GM18873 (cell line): ENCODE measurements at regions not wholly inside any gene's neighbourhood (a gene's known extent, or its start where the extent isn't known, plus 50 kb on each side); places are given as distances from the start of the nearest gene placed in this dataset.
"Not testable (repeated sequence)": the region's sequence is repeated elsewhere in the genome, so short reads cannot be mapped to it uniquely, and the experiment has no call there.

Experiments
- ATAC-seq: cut with Tn5 transposase; IDR thresholded peaks from one replicate; pipeline ENCODE4 v1.9.1; 2021; ENCODE audit warnings: mild to moderate bottlenecking, moderate library complexity, moderate number of reproducible peaks; ENCODE audit not compliant: unreplicated experiment, low FRiP score

DNA sequence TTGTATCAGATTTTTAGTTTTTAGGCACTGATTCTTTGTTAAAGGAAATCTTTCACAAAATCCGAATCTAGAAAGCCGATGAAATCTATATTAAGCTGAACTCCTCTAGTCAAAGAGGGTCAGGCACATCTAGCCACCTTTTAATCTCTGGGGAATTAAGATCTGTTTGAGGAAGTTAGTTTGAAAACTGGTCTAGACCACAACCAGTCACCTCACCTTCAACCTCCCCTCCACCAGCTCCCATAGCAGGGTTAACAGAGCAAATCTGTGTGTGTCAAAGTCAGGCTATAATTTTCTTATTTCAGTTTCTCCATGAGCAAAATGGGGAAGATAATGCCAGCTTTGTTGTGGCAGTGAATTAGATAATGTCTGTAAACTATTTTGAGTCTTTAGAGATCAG, 110.0 kb upstream of the IGFBP7 start:
- no peak for ATAC-seq

- ATAC-seq: no peak
These were observed 109.2 kb upstream of the IGFBP7 start for GRCh38 chr4:57219431-57219830.

GRCh38 chr4:57214654-57215411, 104.6 kb upstream of the IGFBP7 start:
- no peak for ATAC-seq

GRCh38 chr4:57211131-57211530, 100.9 kb upstream of the IGFBP7 start:
- ATAC-seq: no peak

DNA sequence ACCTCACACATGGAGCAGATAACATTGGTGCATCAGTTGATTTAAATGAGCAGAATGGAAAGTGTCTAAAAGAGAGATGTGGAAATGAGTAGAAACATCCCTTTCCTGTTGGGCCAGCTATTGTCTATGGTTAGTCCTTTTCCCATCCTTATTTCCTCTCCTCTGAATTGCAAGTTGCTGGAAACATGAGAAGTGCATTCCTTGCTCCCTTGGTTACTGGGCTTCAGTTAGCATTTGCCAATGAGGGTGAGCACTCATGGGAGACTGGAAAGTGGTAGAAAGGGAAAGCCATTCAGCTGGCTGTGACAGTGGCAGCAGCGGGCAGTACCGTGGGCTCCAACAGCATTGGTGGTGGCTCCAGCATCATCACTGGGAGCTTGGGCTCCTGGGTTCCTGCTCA, 96.0 kb upstream of the IGFBP7 start:
- no peak for ATAC-seq

DNA sequence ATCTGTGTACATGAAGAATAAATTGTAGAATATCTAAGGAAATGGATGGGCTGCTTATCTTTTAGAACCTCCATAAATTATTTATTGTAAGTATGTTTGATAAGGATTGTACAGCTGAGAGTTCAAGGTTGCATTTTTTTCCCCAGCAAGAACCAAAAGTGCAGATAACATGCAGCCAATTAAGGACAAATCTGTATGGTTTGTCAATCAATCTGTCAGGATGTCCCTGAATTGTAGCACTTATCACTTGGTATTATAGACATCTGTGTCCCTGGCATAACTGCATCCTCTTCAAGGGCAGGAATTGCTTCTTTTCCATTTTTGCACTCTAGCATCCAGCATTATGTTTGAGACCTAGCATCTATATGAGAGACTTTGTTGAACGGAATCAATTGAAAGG, 95.4 kb upstream of the IGFBP7 start:
- ATAC-seq: no peak

- no peak for ATAC-seq
These were observed 90.7 kb upstream of the IGFBP7 start for GRCh38 chr4:57200799-57201327.

DNA sequence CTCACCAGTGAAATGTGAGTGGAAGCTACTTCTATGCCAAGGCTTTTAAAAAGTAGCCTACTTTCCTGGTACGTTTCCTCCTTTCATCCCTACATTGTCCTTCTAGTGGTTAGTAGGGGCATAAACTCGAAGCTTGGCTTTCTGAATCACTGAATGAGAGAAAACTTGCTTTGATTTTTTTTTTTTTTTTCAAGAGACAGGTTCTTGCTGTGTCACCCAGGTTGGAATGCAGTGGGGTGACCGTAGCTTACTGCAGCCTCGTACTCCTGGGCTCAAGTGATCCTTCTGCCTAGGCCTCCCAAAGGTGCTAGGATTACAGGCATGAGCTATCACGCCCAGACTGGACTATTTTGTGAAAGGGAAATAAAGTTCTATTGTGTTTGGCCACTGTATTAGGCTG, 89.1 kb upstream of the IGFBP7 start:
- no peak for ATAC-seq

GRCh38 chr4:57195622-57196021, 85.4 kb upstream of the IGFBP7 start:
- ATAC-seq: no peak

DNA sequence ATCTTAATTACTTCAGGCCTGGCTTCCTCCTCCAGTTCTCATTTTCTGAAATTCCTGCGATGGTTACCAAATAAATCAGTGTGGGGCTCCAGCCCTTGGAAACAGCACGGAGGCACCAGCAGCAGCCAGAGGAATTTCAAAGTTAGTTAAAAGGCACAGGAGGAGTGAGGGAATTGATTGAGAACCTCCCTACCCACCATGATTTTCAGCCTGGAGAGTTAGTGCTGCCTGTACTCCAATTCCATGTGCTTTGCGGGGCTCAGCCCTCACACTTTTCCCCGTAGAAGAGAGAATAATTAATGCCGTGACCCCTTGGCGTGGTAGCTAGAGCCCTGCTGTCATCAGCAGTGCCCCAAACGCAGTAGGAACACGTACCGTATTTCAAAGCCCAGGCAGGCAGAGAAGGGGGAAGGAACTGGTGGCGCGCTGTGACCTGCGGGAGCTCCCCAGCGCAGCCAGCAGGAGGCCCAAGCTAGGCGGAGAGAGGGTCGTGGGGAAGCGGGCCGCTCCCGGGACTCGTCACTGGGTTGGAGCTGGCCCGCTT, 84.0 kb upstream of the IGFBP7 start:
- no peak for ATAC-seq

- ATAC-seq: no peak
These were observed 83.1 kb upstream of the IGFBP7 start for GRCh38 chr4:57193209-57193810.

- ATAC-seq: no peak
These were observed 81.4 kb upstream of the IGFBP7 start for GRCh38 chr4:57191523-57192034.

DNA sequence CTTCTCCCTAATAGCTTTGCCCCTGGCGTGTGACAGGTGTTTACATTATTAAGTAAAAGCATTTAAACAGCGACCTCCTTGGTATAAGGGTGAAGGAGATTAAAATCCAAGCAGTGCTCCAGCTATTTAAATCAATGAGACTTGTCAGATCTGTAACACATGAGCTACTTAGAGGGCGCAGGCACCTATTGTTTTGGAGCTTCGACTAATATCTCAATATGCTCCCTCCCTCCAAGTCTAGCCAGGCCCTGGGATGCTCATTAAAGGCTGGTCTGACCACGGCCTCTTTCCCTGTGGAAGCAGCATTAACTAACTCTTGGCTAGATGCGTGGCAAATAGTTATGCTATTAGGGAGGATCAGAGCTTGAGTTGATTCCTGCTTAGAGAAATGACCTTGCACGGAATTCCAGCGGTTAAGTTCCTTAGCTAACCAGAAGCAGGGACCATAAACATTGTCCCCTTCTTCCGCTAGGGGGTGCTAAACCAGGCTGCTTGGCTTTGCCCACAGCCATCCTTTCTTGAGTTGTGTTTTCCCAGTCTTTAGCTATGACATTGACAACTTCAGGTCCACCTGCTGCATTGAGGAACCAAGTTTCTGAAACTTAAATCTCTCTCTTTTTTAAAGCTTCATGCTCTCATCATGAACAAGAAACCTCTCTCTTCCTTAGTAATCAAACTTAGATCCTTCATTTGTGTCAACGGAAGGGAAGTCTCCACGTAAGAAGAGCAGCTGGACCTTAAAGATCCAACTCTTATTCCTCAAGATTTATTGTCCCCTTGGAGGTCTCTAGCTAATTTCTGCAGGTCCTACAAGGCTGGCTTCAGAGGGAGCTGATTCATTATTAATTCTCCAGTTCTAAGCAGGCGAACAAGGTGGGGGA, 80.7 kb upstream of the IGFBP7 start:
- ATAC-seq: no peak

DNA sequence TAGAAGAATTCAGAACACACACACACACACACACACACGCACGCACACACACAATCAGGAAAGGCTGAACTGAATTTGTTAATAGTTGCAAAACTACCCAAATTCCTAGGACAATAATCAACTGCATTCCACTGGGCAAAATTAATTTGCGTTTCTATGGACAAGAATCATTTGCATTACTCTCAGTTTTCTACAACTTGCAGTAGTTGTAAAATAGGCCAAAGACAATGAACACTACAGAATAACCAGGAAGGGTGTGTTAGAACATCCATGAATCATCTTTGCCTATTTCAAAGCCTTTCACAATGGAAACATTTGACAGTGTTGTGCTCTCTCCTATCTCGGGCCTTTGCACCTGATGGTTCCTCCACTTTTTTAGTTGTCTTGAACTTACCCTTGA, 77.1 kb upstream of the IGFBP7 start:
- ATAC-seq: no peak

DNA sequence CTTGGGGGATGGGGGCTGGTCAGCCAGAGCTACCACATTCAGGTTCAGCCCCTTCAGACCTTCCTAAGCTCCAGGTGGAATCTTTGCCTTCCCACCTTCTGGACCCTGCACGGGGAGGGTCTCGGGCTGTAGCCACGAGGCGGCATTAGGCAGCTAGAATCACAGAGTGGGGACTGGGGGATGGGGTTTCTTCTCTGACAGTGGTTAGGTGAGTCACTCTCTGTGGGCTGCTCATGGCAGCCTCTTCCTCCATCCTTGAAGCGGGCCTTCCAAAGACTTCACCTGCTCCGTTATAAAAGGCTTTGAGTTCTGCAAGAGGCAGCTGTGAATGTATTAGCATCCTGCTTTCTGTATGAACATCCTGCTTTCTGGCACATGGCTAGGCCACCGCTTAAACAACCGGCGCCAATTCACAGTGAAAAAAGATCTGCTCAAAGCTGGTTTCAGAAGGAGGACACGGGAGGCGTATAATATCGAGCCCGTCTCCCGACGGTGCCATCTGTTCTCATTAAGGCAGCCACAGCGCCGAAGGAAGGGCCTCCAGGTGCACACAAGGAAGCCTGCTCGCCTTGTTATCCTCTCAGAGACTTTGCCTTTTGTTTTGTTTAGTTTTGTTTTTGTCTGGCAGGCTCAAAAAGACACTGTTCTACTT, 74.3 kb upstream of the IGFBP7 start:
- no peak for ATAC-seq

GRCh38 chr4:57182132-57182874, 72.1 kb upstream of the IGFBP7 start:
- ATAC-seq: no peak

DNA sequence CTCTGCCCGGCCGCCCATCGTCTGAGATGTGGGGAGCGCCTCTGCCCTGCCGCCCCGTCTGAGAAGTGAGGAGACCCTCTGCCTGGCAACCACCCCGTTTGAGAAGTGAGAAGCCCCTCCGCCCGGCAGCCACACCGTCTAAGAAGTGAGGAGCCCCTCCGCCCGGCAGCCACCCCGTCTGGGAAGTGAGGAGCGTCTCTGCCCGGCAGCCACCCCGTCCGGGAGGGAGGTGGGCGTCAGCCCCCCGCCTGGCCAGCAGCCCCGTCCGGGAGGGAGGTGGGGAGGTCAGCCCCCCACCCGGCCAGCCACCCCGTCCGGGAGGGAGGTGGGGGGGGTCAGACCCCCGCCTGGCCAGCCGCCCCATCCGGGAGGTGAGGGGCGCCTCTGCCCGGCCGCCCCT, 63.0 kb upstream of the IGFBP7 start:
- not testable (repeated sequence) for ATAC-seq

GRCh38 chr4:57172065-57172464, 61.9 kb upstream of the IGFBP7 start:
- ATAC-seq: no peak

DNA sequence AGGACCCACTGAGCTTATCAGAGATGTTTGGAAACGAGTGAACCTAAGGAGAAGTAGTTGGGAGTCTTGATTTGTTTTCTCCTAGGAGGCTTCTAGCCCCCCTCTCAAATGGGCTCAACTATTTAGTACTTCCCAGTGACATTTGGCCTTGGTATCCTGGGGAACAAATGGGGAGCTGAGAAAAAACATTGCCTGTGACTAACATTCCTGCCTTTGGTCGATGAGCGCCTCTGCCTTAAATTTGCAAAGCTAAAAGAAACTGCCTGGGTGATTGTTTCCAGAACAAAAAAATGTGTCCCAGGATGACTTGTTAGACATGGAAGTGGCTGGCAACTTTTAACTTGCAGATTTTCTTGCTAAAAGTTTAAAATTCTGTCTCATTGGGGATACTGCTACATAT, 58.8 kb upstream of the IGFBP7 start:
- ATAC-seq: no peak
